MM.1S (cell line): ENCODE measurements at regions not wholly inside any gene's neighbourhood (a gene's known extent, or its start where the extent isn't known, plus 50 kb on each side); places are given as distances from the start of the nearest gene placed in this dataset.

ENCODE experiments used
- DNase-seq: peaks from one replicate; pipeline ENCODE4 v3.0.0-alpha.2; 2015
- H2AFZ ChIP-seq: fragments of 300-600 bp; sonication (generic); 2 replicates; pipeline ENCODE4 v1.6.0; 2016; ENCODE audit warnings: antibody characterized with exemption, low read length
- H3F3A ChIP-seq: fragments of 300-600 bp; sonication (generic); 2 replicates; pipeline ENCODE4 v1.6.1; 2016; ENCODE audit warnings: mild to moderate bottlenecking, antibody characterized with exemption, low read length, moderate library complexity, mixed read lengths; ENCODE audit not compliant: insufficient read depth
- H3K27ac ChIP-seq: fragments of 300-600 bp; sonication (generic); 2 replicates; pipeline ENCODE4 v1.5.1; 2016; ENCODE audit warnings: mild to moderate bottlenecking, low read length
- H3K27me3 ChIP-seq: fragments of 300-600 bp; sonication (generic); replicated peaks from 2 replicates; pipeline ENCODE4 v1.6.0; 2016; ENCODE audit warnings: low read length; ENCODE audit not compliant: insufficient read depth
- H3K36me3 ChIP-seq: fragments of 300-600 bp; sonication (generic); replicated peaks from 2 replicates; pipeline ENCODE4 v1.6.1; 2016; ENCODE audit warnings: mild to moderate bottlenecking, low read length, mixed read lengths; ENCODE audit not compliant: insufficient read depth
- H3K4me1 ChIP-seq: fragments of 300-600 bp; sonication (generic); 2 replicates; pipeline ENCODE4 v1.6.1; 2016; ENCODE audit warnings: low read length, mixed read lengths
- H3K4me2 ChIP-seq: fragments of 300-600 bp; sonication (generic); 2 replicates; pipeline ENCODE4 v1.6.0; 2016; ENCODE audit warnings: low read depth, low read length
- H3K4me3 ChIP-seq: fragments of 300-600 bp; sonication (generic); 2 replicates; pipeline ENCODE4 v1.5.1; 2016; ENCODE audit warnings: low read length, mixed read lengths
- H3K79me2 ChIP-seq: fragments of 300-600 bp; sonication (generic); 2 replicates; pipeline ENCODE4 v1.6.1; 2016; ENCODE audit warnings: mixed run types, low read length, mixed read lengths
- H3K9ac ChIP-seq: fragments of 300-600 bp; sonication (generic); 2 replicates; pipeline ENCODE4 v1.6.1; 2016; ENCODE audit warnings: low read length, mixed read lengths
- H3K9me2 ChIP-seq: fragments of 300-600 bp; sonication (generic); replicated peaks from 2 replicates; pipeline ENCODE4 v1.6.1; 2016; ENCODE audit warnings: mild to moderate bottlenecking, low read length, mixed read lengths; ENCODE audit not compliant: insufficient read depth
- H3K9me3 ChIP-seq: fragments of 300-600 bp; sonication (generic); replicated peaks from 2 replicates; pipeline ENCODE4 v1.6.1; 2016; ENCODE audit warnings: mild to moderate bottlenecking, low read length, mixed read lengths; ENCODE audit not compliant: insufficient read depth
- H4K20me1 ChIP-seq: fragments of 300-600 bp; sonication (generic); 2 replicates; pipeline ENCODE4 v1.6.1; 2016; ENCODE audit warnings: mild to moderate bottlenecking, low read length, moderate library complexity, mixed read lengths; ENCODE audit not compliant: insufficient read depth
- CTCF ChIP-seq: fragments of 300-600 bp; sonication (generic); IDR thresholded peaks from 2 replicates; pipeline ENCODE4 v1.5.1; 2016; ENCODE audit warnings: antibody characterized with exemption, low read length, mixed read lengths
- EZH2 ChIP-seq: fragments of 300-600 bp; sonication (generic); optimal IDR thresholded peaks from 2 replicates; pipeline ENCODE3; 2017; ENCODE audit warnings: low read depth, mild to moderate bottlenecking, antibody characterized with exemption, low read length, mixed read lengths
- EZH2phosphoT487 ChIP-seq: fragments of 300-600 bp; sonication (generic); IDR thresholded peaks from 2 replicates; pipeline ENCODE4 v1.6.1; 2018; ENCODE audit warnings: antibody characterized with exemption, low read length

- no peaks in the 10 kb centered on the region for H3K9me2 ChIP-seq
- no peaks in the 10 kb centered on the region for H3K36me3 ChIP-seq
- H3K27ac ChIP-seq: no peak overlapping the region
- H3K4me2 ChIP-seq: no peak overlapping the region
- no peaks in the 10 kb centered on the region for H3F3A ChIP-seq
- H2AFZ ChIP-seq: no peak overlapping the region
- no peak overlapping the region for H3K4me3 ChIP-seq
- no peak for DNase-seq
- no peaks in the 10 kb centered on the region for H3K9me3 ChIP-seq
- H3K27me3 ChIP-seq: peaks cover 73% of the 10 kb centered on the region
- H4K20me1 ChIP-seq: no peaks in the 10 kb centered on the region
- H3K4me1 ChIP-seq: no peaks in the 10 kb centered on the region
- H3K79me2 ChIP-seq: no peaks in the 10 kb centered on the region
- H3K9ac ChIP-seq: no peak overlapping the region
- TF ChIP-seq CTCF (no peak), EZH2phosphoT487 (no peak), EZH2 (no peak)
Measured at GRCh38 chr20:58026361-58026760, 202.1 kb downstream of the ANKRD60 start.

GRCh38 chr20:58025233-58025632 is 203.2 kb downstream of the ANKRD60 start:
- H3K27ac ChIP-seq: no peak overlapping the region
- no peaks in the 10 kb centered on the region for H3K36me3 ChIP-seq
- H3K9me3 ChIP-seq: no peaks in the 10 kb centered on the region
- H3F3A ChIP-seq: no peaks in the 10 kb centered on the region
- no peak for DNase-seq
- H3K9ac ChIP-seq: no peak overlapping the region
- H3K27me3 ChIP-seq: peaks cover 76% of the 10 kb centered on the region
- H3K9me2 ChIP-seq: no peaks in the 10 kb centered on the region
- TF ChIP-seq CTCF (no peak), EZH2phosphoT487 (no peak), EZH2 (no peak)
- H3K4me2 ChIP-seq: no peak overlapping the region
- no peak overlapping the region for H3K4me3 ChIP-seq
- H3K4me1 ChIP-seq: no peaks in the 10 kb centered on the region
- no peaks in the 10 kb centered on the region for H3K79me2 ChIP-seq
- H4K20me1 ChIP-seq: no peaks in the 10 kb centered on the region
- no peak overlapping the region for H2AFZ ChIP-seq

- H3K36me3 ChIP-seq: no peaks in the 10 kb centered on the region
- no peaks in the 10 kb centered on the region for H3K4me1 ChIP-seq
- peaks cover 76% of the 10 kb centered on the region for H3K27me3 ChIP-seq
- no peak overlapping the region for H3K4me2 ChIP-seq
- no peak overlapping the region for H3K9ac ChIP-seq
- DNase-seq: no peak
- H4K20me1 ChIP-seq: no peaks in the 10 kb centered on the region
- H3K9me3 ChIP-seq: no peaks in the 10 kb centered on the region
- H3K9me2 ChIP-seq: no peaks in the 10 kb centered on the region
- H3K27ac ChIP-seq: no peak overlapping the region
- no peak overlapping the region for H2AFZ ChIP-seq
- no peak overlapping the region for H3K4me3 ChIP-seq
- no peaks in the 10 kb centered on the region for H3F3A ChIP-seq
- no peaks in the 10 kb centered on the region for H3K79me2 ChIP-seq
- no peak for TF ChIP-seq EZH2
- TF ChIP-seq CTCF: no peak
- no peak for TF ChIP-seq EZH2phosphoT487
Measured at GRCh38 chr20:58024241-58024721, 204.2 kb downstream of the ANKRD60 start.
